ENCODE measurements at regions not wholly inside any gene's neighbourhood (a gene's known extent, or its start where the extent isn't known, plus 50 kb on each side); places are given as distances from the start of the nearest gene placed in this dataset.

DNA sequence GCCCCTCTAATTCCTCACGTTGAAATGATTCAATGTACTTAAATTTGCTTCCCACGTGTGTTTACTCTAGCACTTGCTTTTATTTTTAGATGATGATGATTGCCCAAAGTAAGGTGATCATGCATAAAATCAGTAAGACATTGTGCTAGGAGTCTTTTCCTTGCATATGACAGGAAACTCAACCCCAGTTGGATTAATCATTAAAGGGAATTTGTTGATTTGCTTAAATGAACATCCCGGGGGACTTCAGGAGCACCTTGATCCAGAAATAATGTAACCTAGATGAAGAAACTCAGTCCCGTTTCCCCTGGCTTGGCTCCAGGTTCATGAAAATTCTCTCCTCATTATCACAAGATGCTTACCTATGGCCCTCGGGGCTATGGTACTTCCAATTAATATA is 106.1 kb upstream of the STC2 start:
- TF ChIP-seq BCL11B (tag by site-specific recombination; IDR thresholded peaks at IDR 0.05; ENCODE audit: low read depth), result no peak
- TF ChIP-seq, protein P1, sequence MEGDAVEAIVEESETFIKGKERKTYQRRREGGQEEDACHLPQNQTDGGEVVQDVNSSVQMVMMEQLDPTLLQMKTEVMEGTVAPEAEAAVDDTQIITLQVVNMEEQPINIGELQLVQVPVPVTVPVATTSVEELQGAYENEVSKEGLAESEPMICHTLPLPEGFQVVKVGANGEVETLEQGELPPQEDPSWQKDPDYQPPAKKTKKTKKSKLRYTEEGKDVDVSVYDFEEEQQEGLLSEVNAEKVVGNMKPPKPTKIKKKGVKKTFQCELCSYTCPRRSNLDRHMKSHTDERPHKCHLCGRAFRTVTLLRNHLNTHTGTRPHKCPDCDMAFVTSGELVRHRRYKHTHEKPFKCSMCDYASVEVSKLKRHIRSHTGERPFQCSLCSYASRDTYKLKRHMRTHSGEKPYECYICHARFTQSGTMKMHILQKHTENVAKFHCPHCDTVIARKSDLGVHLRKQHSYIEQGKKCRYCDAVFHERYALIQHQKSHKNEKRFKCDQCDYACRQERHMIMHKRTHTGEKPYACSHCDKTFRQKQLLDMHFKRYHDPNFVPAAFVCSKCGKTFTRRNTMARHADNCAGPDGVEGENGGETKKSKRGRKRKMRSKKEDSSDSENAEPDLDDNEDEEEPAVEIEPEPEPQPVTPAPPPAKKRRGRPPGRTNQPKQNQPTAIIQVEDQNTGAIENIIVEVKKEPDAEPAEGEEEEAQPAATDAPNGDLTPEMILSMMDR (tag by site-specific recombination; IDR thresholded peaks at IDR 0.05), result no peak
- TF ChIP-seq ZNF76 (tag by site-specific recombination; IDR thresholded peaks at IDR 0.05; ENCODE audit: borderline replicate concordance, low read depth), result no peak
- TF ChIP-seq, protein P2, sequence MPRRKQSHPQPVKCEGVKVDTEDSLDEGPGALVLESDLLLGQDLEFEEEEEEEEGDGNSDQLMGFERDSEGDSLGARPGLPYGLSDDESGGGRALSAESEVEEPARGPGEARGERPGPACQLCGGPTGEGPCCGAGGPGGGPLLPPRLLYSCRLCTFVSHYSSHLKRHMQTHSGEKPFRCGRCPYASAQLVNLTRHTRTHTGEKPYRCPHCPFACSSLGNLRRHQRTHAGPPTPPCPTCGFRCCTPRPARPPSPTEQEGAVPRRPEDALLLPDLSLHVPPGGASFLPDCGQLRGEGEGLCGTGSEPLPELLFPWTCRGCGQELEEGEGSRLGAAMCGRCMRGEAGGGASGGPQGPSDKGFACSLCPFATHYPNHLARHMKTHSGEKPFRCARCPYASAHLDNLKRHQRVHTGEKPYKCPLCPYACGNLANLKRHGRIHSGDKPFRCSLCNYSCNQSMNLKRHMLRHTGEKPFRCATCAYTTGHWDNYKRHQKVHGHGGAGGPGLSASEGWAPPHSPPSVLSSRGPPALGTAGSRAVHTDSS (tag by site-specific recombination; IDR thresholded peaks at IDR 0.05), result no peak
- TF ChIP-seq, protein P3, sequence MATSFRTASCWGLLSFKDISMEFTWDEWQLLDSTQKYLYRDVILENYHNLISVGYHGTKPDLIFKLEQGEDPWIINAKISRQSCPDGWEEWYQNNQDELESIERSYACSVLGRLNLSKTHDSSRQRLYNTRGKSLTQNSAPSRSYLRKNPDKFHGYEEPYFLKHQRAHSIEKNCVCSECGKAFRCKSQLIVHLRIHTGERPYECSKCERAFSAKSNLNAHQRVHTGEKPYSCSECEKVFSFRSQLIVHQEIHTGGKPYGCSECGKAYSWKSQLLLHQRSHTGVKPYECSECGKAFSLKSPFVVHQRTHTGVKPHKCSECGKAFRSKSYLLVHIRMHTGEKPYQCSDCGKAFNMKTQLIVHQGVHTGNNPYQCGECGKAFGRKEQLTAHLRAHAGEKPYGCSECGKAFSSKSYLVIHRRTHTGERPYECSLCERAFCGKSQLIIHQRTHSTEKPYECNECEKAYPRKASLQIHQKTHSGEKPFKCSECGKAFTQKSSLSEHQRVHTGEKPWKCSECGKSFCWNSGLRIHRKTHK (tag by site-specific recombination; IDR thresholded peaks at IDR 0.05), result no peak
- no peak for TF ChIP-seq ZNF155 (tag by site-specific recombination; IDR thresholded peaks at IDR 0.05)
